ENCODE measurements at regions not wholly inside any gene's neighbourhood (a gene's known extent, or its start where the extent isn't known, plus 50 kb on each side); places are given as distances from the start of the nearest gene placed in this dataset.

DNA sequence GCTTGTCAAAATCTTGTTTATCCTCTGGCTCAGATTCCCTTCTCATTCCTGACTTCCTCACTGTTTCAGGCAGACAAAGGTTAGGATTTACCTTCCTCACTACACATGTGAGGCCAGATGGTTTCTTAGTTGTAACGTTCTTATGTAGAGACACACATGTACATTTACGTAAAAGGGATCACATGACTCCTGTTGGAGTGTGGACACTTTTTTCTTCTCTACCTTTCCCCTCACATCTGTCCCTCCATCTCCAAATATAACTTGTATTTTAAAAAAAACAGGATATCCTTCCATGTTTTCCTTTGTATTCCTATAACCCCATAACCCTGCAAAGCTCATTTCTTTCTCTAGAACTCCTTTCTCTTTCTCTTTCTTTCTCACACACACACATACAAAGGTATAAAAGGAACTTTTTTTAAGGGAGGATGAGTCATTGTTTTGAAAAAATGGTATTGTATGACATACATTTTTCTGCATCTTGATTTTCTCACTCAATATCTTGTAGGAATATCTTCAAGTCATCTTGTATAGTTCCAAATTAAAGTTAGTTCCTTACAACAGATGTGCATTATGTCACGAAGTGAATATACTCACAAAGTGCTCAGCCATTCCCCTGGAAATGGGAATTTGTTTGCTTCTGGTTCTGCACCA lies 78.2 kb upstream of the SULF2 start:
- Histone ChIP-seq H3K9ac (ENCODE audit: insufficient read depth, low read length, poor library complexity, severe bottlenecking) (no peak overlapping the region), H2AFZ (ENCODE audit: insufficient read depth, low read depth, low read length, poor library complexity, severe bottlenecking) (no peak overlapping the region), H3K27me3 (ENCODE audit: control insufficient read depth in 2 of 2, insufficient read depth in 2 of 2, low read length in 2 of 2) (no peaks in the 10 kb centered on the region), H3K36me3 (replicated peaks in 1 of 2; ENCODE audit: control insufficient read depth in 1 of 2, insufficient read depth in 2 of 2, low read length in 2 of 2) (no peaks in the 10 kb centered on the region), H3K9me3 (replicated peaks in 1 of 2; ENCODE audit: control insufficient read depth in 1 of 2, insufficient read depth in 1 of 2, low read length in 2 of 2) (no peaks in the 10 kb centered on the region), H3K4me2 (replicated peaks; ENCODE audit: extremely low read depth, low read length, poor library complexity, severe bottlenecking) (no peak overlapping the region), H3K4me1 (ENCODE audit: control insufficient read depth in 1 of 2, insufficient read depth in 2 of 2, low read length in 2 of 2) (no peaks in the 10 kb centered on the region), H3K27ac (ENCODE audit: low read depth in 1 of 2, low read length in 2 of 2) (no peak overlapping the region), H3K79me2 (ENCODE audit: insufficient read depth, low read length) (no peaks in the 10 kb centered on the region), H3K4me3 (replicated peaks in 1 of 3; ENCODE audit: low read depth in 2 of 3, low read length in 3 of 3) (no peak overlapping the region), H4K20me1 (ENCODE audit: insufficient read depth, low read length) (no peaks in the 10 kb centered on the region)
- Mint-ChIP-seq H3K27me3 (ENCODE audit: low read depth in 3 of 3) (peaks cover 4 to 25% (median 21%) of the 10 kb centered on the region in 3 donors), H3K27ac (no peak overlapping the region), H3K4me1 (no peaks in the 10 kb centered on the region), H3K9me3 (peaks cover 0 to 14% (median 5%) of the 10 kb centered on the region in 7 donors), H3K4me3 (no peak overlapping the region), H3K36me3 (no peaks in the 10 kb centered on the region)
- DNase-seq = no peak
- intact Hi-C loops (cut with micrococcal nuclease) = no loop called here
- TF ChIP-seq CTCF (IDR thresholded peaks at IDR 0.05) = no peak
- WGBS (ENCODE audit: insufficient coverage) = 60% methylated on average over 1 of the region's 3 CpGs

- no peak overlapping the region for H3K9ac ChIP-seq (ENCODE audit: insufficient read depth, low read length, poor library complexity, severe bottlenecking)
- no peak overlapping the region for H3K4me3 ChIP-seq (replicated peaks in 1 of 3; ENCODE audit: low read depth in 2 of 3, low read length in 3 of 3)
- no peaks in the 10 kb centered on the region for H3K36me3 Mint-ChIP-seq
- no peak overlapping the region for H3K27ac Mint-ChIP-seq
- intact Hi-C loops (cut with micrococcal nuclease) = no loop called here
- H2AFZ ChIP-seq (ENCODE audit: insufficient read depth, low read depth, low read length, poor library complexity, severe bottlenecking) = no peak overlapping the region
- no peaks in the 10 kb centered on the region for H3K4me1 Mint-ChIP-seq
- peaks cover 0 to 14% (median 5%) of the 10 kb centered on the region in 7 donors for H3K9me3 Mint-ChIP-seq
- H3K4me3 Mint-ChIP-seq = no peak overlapping the region
- H3K27me3 Mint-ChIP-seq (ENCODE audit: low read depth in 3 of 3) = peaks cover 4 to 29% (median 20%) of the 10 kb centered on the region in 3 donors
- no peak overlapping the region for H3K4me2 ChIP-seq (replicated peaks; ENCODE audit: extremely low read depth, low read length, poor library complexity, severe bottlenecking)
- DNase-seq = no peak
- no peaks in the 10 kb centered on the region for H4K20me1 ChIP-seq (ENCODE audit: insufficient read depth, low read length)
- no peak overlapping the region for H3K27ac ChIP-seq (ENCODE audit: low read depth in 1 of 2, low read length in 2 of 2)
- no CpG with 5 or more reads among the region's 4 CpGs for WGBS (ENCODE audit: insufficient coverage)
- H3K79me2 ChIP-seq (ENCODE audit: insufficient read depth, low read length) = no peaks in the 10 kb centered on the region
- H3K36me3 ChIP-seq (replicated peaks in 1 of 2; ENCODE audit: control insufficient read depth in 1 of 2, insufficient read depth in 2 of 2, low read length in 2 of 2) = no peaks in the 10 kb centered on the region
- no peaks in the 10 kb centered on the region for H3K9me3 ChIP-seq (replicated peaks in 1 of 2; ENCODE audit: control insufficient read depth in 1 of 2, insufficient read depth in 1 of 2, low read length in 2 of 2)
- H3K27me3 ChIP-seq (ENCODE audit: control insufficient read depth in 2 of 2, insufficient read depth in 2 of 2, low read length in 2 of 2) = no peaks in the 10 kb centered on the region
- TF ChIP-seq CTCF (IDR thresholded peaks at IDR 0.05) = no peak
- no peaks in the 10 kb centered on the region for H3K4me1 ChIP-seq (ENCODE audit: control insufficient read depth in 1 of 2, insufficient read depth in 2 of 2, low read length in 2 of 2)
These were observed 77.4 kb upstream of the SULF2 start for GRCh38 chr20:47862574-47863240.

Data from CD14-positive monocyte (primary cell).